Left cardiac atrium (tissue), 4 donors: ENCODE measurements at regions not wholly inside any gene's neighbourhood (a gene's known extent, or its start where the extent isn't known, plus 50 kb on each side); places are given as distances from the start of the nearest gene placed in this dataset.
A peak's percentile ranks its signal among the peaks of the same experiment; 100 is the strongest.

Source experiments
- ATAC-seq, 2 donors: fragments of 200-7000 bp; cut with Tn5 transposase; one replicate each; pipeline ENCODE4 v1.9.1; 2020; ENCODE audit warnings: mild to moderate bottlenecking in 2 of 2, moderate library complexity in 2 of 2
- DNase-seq: peaks from one replicate; pipeline ENCODE4 v3.0.0-alpha.2; 2020
- intact Hi-C, 2 donors: fragments of 100-400 bp; cut with DNase I; formaldehyde crosslinking; loops; one replicate each; pipeline versions ENCODE4 v1.14.1 to v1.15.1; 2022 to 2023
- donor health status: DM: no; HTN: yes; CAD: no.
- donor health status: DM: no; HTN: yes; CAD: no; lungs with severe emphysema.
- donor health status: DM: yes; HTN: yes; CAD: no.
- donor health status: Dilated cardiomyopathy.

- ATAC-seq = no peak
- DNase-seq = no peak
- intact Hi-C loops = no loop called here
Observed at GRCh38 chr2:240225131-240225530, 84.7 kb upstream of the OTOS start.

DNA sequence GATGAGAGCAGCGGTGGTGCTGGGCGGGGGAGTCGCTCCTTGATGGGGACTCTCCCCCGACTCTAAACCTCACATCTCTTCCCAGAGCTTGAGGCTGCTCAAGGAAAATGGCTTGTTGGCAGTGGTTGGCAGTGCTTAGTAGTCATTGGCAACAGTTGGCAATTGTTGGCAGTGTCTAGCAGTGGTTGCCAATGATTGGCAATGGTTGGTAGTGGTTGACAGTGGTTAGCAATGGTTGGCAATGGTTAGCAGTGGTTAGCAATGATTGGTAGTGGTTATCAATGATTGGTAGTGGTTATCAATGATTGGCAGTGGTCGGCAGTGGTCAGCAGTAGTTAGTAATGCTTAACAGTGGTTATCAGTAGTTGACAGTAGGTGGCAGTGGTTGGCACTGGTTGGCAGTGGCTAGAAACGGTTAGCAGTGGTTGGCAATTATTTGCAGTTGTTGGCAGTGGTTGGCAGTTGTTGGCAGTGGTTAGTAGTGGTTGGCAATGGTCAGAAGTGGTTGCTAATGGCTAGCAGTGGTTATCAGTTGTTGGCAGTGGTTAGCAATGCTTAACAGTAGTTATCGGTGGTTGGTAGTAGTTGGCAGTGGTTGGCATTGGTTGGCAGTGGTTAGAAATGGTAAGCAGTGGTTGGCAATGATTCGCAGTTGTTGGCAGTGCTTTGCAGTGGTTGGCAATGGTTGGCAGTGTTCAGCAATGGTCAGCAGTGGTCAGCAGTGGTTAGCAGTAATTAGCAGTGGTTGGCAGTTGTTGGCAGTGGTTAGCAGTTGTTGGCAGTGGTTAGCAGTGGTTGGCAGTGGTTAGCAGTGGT, 85.4 kb upstream of the OTOS start:
- intact Hi-C loops = no loop called here
- no peak for DNase-seq
- ATAC-seq = no peak

DNA sequence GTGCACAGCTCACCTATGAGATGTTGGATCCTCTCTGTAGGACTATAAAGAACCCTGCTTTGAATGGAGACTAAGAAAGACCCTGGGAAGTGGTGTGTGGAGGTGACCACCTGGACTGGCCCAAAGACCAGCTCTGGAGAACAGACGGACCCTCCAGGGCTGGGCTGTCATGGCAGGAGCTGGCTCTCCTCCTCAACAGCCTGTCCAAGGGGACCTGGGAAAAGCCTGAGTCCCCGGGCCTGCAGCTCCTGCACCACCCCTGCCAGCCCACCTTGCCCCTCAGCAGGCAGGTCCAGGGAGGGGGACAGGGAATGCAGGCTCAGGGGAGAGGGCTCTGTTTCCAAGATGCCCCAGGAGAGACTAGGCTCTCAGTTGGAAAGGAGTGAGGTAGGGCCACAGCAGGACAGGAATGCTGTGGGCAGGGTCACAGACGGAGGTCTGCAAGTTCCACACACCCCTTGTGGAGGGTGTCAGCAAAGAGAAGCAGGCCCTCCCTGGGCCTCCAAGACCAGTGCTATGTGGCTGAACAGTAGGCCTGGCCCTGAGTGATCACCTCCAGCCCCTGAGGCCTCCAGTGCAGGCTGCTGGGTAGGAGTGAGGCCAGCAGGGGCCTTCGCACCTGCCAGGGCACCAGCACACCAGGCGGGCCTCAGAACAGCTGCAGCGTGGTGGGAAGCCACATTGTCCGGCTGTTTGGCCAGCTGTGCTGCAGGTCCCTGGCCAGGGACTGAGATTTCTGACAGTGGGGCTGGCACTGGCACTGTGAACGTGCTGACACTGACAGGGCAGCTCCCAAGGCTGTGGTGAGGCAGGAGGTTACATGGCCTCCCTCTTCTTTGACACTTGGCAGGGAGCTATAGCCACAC, 86.4 kb upstream of the OTOS start:
- DNase-seq (no peak), ATAC-seq (no peak)
- intact Hi-C loops = no loop called here

- intact Hi-C loops = no loop called here
- no peak for ATAC-seq
- no peak for DNase-seq
Observed at GRCh38 chr2:240227538-240228428, 87.3 kb upstream of the OTOS start.

- intact Hi-C loops = no loop called here
- no peak for ATAC-seq
- no peak for DNase-seq
Observed at GRCh38 chr2:240229005-240229404, 88.5 kb upstream of the OTOS start.

DNA sequence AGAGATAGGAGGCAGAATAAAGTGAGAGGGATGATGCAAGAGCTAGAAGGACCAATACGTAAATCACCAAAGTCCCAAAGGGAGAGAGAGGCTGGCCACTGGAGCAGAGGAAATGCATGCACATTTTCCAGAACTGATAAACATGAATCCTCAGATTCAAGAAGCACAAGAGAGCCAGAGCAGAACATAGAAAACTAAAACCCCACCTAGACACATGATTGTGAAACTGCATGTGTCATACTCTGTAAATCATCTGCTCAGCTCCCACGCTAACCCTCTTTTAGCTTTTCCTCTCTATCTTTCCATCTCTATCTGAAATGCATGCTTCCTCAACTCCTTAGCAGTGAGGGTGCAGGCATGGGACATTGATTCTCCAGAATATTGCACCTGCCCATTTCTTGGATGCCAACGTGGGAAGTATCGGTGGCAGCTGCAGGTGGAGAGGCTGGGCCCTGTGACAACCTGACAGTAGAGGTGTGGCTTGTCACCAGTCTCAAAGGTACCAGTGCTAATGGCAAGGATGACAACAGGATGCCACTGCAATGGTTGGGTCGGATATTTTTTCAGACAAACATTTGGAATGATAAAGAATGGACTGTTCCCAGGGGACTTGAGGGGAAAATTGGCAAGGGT, 89.3 kb upstream of the OTOS start:
- ATAC-seq (no peak), DNase-seq (no peak)
- intact Hi-C loops = no loop called here

- intact Hi-C loops = no loop called here
- ATAC-seq (no peak), DNase-seq (no peak)
Observed at GRCh38 chr2:240230291-240230931, 90.0 kb upstream of the OTOS start.

GRCh38 chr2:240231838-240232244, 91.4 kb upstream of the OTOS start:
- DNase-seq (no peak), ATAC-seq (no peak)

GRCh38 chr2:240232264-240232915, 91.9 kb upstream of the OTOS start:
- ATAC-seq = no peak
- intact Hi-C loops = loop anchor here in 1 of 2 donors (2.0 kb wide), 1 partner anchor 206 kb away; no protein-coding TSS in a partner anchor
- DNase-seq = peak; percentile 24

More at GRCh38 chr2:240231838-240232244, 91.4 kb upstream of the OTOS start:
- intact Hi-C loops = loop anchor here in 1 of 2 donors (2.0 kb wide), 1 partner anchor 207 kb away; no protein-coding TSS in a partner anchor

DNA sequence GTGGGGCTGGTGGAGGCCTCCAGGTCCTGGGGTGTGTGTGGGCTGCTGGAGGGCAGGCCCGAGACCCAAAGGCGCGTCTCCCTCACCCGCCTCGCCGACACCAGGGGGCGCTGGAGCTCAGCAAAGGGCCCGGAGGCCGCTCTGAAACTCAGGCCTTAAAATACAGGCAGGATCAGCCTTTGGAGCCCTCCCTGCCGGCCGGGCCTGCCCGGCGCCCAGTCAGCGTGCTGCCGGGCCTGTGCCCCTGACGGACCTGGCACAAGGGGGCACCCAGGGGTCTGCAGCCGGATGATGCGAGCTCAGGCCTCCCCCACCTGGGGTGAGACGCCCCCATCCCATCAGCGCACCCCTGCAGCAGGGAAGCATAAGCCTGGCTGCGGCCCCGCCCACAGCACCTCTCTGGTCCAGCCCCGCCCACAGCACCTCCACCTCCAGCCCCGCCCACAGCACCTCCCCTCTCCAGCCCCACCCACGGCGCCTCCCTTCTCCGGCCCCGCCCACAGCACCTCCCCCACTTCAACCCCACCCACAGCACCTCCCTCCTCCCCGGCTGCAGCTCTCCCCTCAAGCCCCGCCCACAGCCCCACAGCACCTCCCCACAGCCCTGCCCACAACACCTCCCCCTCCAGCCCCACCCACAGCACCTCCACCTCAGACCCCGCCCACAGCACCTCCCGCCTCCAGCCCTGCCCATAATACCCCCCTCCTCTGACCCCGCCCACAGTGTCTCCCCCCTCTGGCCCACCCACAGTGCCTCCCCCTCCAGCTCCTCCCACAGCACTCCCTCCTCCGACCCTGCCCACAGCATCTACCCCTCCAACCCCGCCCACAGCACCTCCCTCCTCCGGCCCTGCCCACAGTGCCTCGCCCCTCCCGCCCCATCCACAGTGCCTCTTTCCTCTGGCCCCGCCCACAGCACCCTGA, 92.8 kb upstream of the OTOS start:
- ATAC-seq (peak; percentile 76 to 88), DNase-seq (peak; percentile 86)
- intact Hi-C loops = loop anchor here (1.0 to 2.0 kb wide), 2 partner anchors 205 to 206 kb away; no protein-coding TSS in a partner anchor

DNA sequence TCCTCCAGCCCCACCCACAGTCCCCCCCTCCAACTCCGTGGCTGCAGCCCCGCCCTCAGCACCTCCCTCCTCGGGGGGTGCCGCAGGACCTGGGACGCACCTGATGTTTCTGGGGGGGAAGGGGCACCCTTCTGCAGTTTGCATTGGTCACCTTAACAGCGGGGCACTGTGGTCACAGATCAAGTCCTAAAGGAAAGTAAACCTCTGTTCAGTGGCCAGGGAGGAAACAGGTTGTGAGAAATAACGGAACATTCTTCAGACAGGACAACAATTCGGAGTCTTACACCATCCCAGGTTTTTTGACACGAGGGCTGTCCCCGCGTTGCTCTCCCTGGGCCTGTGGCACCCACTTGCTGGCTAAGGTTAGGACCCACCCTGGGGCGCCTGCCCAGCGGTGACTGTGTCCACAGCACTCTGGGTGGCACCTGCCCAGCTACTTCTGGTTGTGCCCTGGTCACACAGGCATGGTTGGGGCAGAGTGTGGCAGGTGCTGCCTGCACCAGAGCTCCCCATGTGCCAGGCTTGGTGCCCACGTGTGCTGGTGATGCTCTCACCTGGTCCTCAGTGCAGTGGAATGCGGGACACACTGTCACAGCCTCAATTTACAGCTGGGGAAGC, 93.5 kb upstream of the OTOS start:
- ATAC-seq = no peak
- intact Hi-C loops = loop anchor here (1.0 to 2.0 kb wide), 2 partner anchors 204 to 205 kb away; no protein-coding TSS in a partner anchor
- DNase-seq = no peak

GRCh38 chr2:240234503-240234951, 94.1 kb upstream of the OTOS start:
- DNase-seq (no peak), ATAC-seq (no peak)
- intact Hi-C loops = no loop called here

DNA sequence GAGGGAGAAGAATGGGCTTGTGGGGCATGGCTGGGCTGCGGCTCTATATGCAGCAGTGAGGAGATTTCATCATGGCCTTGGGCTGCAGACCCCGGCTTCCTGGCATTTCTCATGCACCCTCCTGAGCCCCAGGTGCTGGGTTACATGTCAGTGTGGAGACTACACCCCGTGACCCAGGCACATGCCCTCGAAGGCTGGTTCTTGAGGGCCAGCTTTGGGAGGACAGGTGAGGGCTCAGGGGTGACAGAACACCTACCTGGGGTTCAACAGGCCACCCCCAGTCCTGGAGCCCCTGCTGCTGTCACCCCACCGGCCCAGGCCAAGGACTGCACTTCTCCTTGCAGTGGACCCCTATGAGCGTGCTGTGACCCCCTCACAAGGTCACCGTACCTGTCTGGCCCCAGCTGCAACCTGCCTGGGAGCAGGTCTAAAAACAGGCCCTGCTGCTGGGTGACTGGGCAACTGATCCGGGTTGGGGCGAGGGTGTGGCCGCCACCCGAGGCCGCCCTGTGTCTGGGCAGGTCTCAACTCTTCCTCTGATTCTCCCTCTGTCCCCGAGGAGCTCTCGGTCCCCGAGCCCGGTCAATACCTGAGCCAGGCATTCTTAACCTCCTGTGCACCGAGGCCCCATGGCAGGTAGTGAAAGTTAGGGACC, 94.8 kb upstream of the OTOS start:
- ATAC-seq (no peak), DNase-seq (no peak)
- intact Hi-C loops = loop anchor here in 1 of 2 donors (5.0 kb wide), 1 partner anchor 57 kb away; no protein-coding TSS in a partner anchor

DNA sequence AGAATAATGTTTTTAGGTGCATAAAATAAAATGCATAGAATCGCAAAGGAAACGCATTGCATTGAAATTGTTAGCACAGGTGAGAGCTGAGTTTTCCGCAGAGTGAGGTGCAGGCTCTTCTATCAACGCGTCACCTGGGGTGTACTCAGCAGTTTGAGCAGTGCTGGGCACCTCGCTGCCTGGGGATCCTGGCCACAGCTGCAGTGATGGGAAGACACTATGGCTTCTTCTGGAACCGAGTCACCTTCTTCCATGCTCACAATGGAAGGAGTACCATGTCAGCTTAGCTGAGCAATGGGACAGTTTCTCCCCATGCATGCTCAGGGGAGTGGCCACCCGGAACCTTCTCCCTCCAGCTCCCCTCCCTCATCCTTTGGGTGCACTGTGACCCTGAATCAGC, 95.4 kb upstream of the OTOS start:
- DNase-seq (no peak), ATAC-seq (no peak)
- intact Hi-C loops = loop anchor here in 1 of 2 donors (5.0 kb wide), 1 partner anchor 56 kb away; no protein-coding TSS in a partner anchor
